HS-27A (cell line): ENCODE measurements at regions not wholly inside any gene's neighbourhood (a gene's known extent, or its start where the extent isn't known, plus 50 kb on each side); places are given as distances from the start of the nearest gene placed in this dataset.
A peak's percentile ranks its signal among the peaks of the same experiment; 100 is the strongest.
"Not testable (repeated sequence)": the region's sequence is repeated elsewhere in the genome, so short reads cannot be mapped to it uniquely, and the experiment has no call there.

Experiments used
- DNase-seq: peaks from one replicate; pipeline ENCODE4 v3.0.0-alpha.2; 2012; ENCODE audit warnings: low read depth, missing footprints

- DNase-seq: no peak
These were observed 94.9 kb upstream of the ADAMTS5 start for GRCh38 chr21:27061770-27062169.

GRCh38 chr21:27060190-27060589 lies 93.3 kb upstream of the ADAMTS5 start:
- no peak for DNase-seq

GRCh38 chr21:27058673-27059605 lies 92.1 kb upstream of the ADAMTS5 start:
- DNase-seq: peak; percentile 40

- no peak for DNase-seq
These were observed 91.1 kb upstream of the ADAMTS5 start for GRCh38 chr21:27057997-27058396.

GRCh38 chr21:27047658-27048314 lies 80.9 kb upstream of the ADAMTS5 start:
- DNase-seq: no peak

GRCh38 chr21:27047283-27047657 lies 80.4 kb upstream of the ADAMTS5 start:
- no peak for DNase-seq

GRCh38 chr21:27045281-27045985 lies 78.5 kb upstream of the ADAMTS5 start:
- no peak for DNase-seq

GRCh38 chr21:27043377-27043776 lies 76.5 kb upstream of the ADAMTS5 start:
- DNase-seq: no peak

GRCh38 chr21:27040738-27041469 lies 74.0 kb upstream of the ADAMTS5 start:
- DNase-seq: no peak

- no peak for DNase-seq
These were observed 69.9 kb upstream of the ADAMTS5 start for GRCh38 chr21:27036736-27037301.

- DNase-seq: no peak
These were observed 68.9 kb upstream of the ADAMTS5 start for GRCh38 chr21:27035791-27036190.

GRCh38 chr21:27034796-27035195 lies 67.9 kb upstream of the ADAMTS5 start:
- DNase-seq: no peak

GRCh38 chr21:27033471-27033870 lies 66.6 kb upstream of the ADAMTS5 start:
- no peak for DNase-seq

GRCh38 chr21:27026501-27026900 lies 59.6 kb upstream of the ADAMTS5 start:
- no peak for DNase-seq

GRCh38 chr21:27025708-27026107 lies 58.8 kb upstream of the ADAMTS5 start:
- not testable (repeated sequence) for DNase-seq

- DNase-seq: no peak
These were observed 58.1 kb upstream of the ADAMTS5 start for GRCh38 chr21:27024971-27025370.

- peak; percentile 84 for DNase-seq
These were observed 57.4 kb upstream of the ADAMTS5 start for GRCh38 chr21:27024301-27024700.

GRCh38 chr21:27023186-27023585 lies 56.3 kb upstream of the ADAMTS5 start:
- no peak for DNase-seq

GRCh38 chr21:27021801-27022200 lies 54.9 kb upstream of the ADAMTS5 start:
- no peak for DNase-seq

GRCh38 chr21:27021046-27021445 lies 54.2 kb upstream of the ADAMTS5 start:
- no peak for DNase-seq

- no peak for DNase-seq
These were observed 50.4 kb upstream of the ADAMTS5 start for GRCh38 chr21:27017246-27017645.
